Small intestine (tissue), 7 donors: ENCODE measurements at regions not wholly inside any gene's neighbourhood (a gene's known extent, or its start where the extent isn't known, plus 50 kb on each side); places are given as distances from the start of the nearest gene placed in this dataset.
"Not testable (repeated sequence)": the region's sequence is repeated elsewhere in the genome, so short reads cannot be mapped to it uniquely, and the experiment has no call there.

Experiments used
- DNase-seq, 2 donors: peaks; one replicate each; pipeline versions ENCODE4 v3.0.0 to v3.0.0-alpha.2; 2013
- FAIRE-seq: peaks from 2 replicates; lab custom pipeline; 2012; peaks lifted over from hg19 to GRCh38; lab: Jason Lieb, UNC
- H3K27ac ChIP-seq, 3 donors: one replicate each; pipeline ENCODE4 v1.5.1; 2013; ENCODE audit warnings: low read length in 2 of 3, mild to moderate bottlenecking in 2 of 3, control low read depth in 1 of 3, inconsistent platforms in 1 of 3, low read depth in 1 of 3, moderate library complexity in 1 of 3
- H3K27me3 ChIP-seq, 3 donors: one replicate each; pipeline ENCODE4 v1.6.1; 2013; ENCODE audit warnings: low read length in 3 of 3, inconsistent platforms in 1 of 3; ENCODE audit not compliant: control insufficient read depth in 3 of 3, insufficient read depth in 3 of 3
- H3K36me3 ChIP-seq, 3 donors: one replicate each; pipeline ENCODE4 v1.6.1; 2013; ENCODE audit warnings: low read length in 3 of 3, inconsistent platforms in 1 of 3, low read depth in 1 of 3, mild to moderate bottlenecking in 1 of 3, moderate library complexity in 1 of 3; ENCODE audit not compliant: control insufficient read depth in 3 of 3, insufficient read depth in 2 of 3
- H3K4me1 ChIP-seq, 3 donors: one replicate each; pipeline ENCODE4 v1.6.1; 2013; ENCODE audit warnings: low read length in 2 of 3, inconsistent platforms in 1 of 3, low read depth in 1 of 3, mild to moderate bottlenecking in 1 of 3, moderate library complexity in 1 of 3; ENCODE audit not compliant: control insufficient read depth in 3 of 3, insufficient read depth in 2 of 3
- H3K4me3 ChIP-seq, 3 donors: one replicate each; pipeline ENCODE4 v1.5.1; 2013; ENCODE audit warnings: low read length in 3 of 3, control low read depth in 1 of 3, inconsistent platforms in 1 of 3, low read depth in 1 of 3, mild to moderate bottlenecking in 1 of 3, moderate library complexity in 1 of 3
- H3K9me3 ChIP-seq, 2 donors: one replicate each; pipeline ENCODE4 v1.6.1; 2013; ENCODE audit warnings: low read depth in 1 of 2, low read length in 1 of 2; ENCODE audit not compliant: control insufficient read depth in 2 of 2, insufficient read depth in 1 of 2
- WGBS, 3 donors: extraction: QIAGEN DNeasy Blood & Tissue Kit; methylation state at CpG; one replicate each; pipeline ENCODE4 v1.1.7; 2013; 5-methylcytosine and 5-hydroxymethylcytosine counted together
- donor health status: healthy with polysubstance abuse.
- donor health status: control.
- donor health status: control.
- donor health status: Bipolar disorder and iron deficiency.
- donor health status: healthy.

DNA sequence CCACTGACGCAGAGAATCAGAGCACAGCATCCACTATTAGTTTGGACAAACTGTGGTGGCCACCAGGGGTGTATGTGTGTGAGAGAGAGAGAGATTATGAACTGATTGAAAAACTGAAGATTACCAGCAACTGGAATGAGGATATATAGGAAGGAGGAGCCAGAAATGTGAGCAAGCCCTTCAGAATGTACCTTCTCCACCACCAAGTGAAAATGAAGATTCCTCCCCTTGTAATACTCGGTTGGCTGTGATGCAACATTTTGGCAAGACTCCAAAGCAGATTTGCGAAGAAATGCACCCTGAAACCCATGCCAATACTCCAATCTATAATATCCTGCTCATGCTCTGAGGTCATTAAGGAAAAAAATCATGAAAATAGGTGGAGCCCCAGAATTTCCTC is 121.2 kb upstream of the SLC35G4 start:
- FAIRE-seq (no peak), DNase-seq (no peak)
- Histone ChIP-seq H3K27me3 (no peaks in the 10 kb centered on the region), H3K9me3 (no peaks in the 10 kb centered on the region), H3K4me1 (no peaks in the 10 kb centered on the region), H3K27ac (no peak overlapping the region), H3K36me3 (no peaks in the 10 kb centered on the region), H3K4me3 (no peak overlapping the region)
- 45 to 64% (median 54%) methylated on average over 3 of the region's 3 CpGs for WGBS, 3 donors

DNA sequence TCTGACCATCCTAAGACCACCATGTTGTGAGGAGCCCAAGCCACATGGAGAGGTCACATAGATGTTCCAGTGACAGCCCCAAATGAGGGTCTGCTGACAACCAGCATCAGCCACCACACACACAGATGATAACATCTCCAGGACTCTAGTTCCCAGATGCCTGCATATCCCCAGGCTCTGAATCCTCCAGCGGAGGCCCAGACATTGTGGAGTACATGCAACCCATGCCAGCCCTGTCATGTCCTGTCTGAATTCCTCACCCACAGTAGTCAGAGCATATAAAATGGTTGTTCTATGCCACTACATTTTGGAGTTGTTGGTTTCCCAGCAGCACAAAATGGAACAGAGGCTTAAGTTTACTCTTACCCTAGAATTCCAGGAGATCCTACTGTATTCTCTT is 122.0 kb upstream of the SLC35G4 start:
- WGBS, 3 donors, result 86 to 95% (median 88%) methylated on average over 1 of the region's 1 CpG
- FAIRE-seq, result no peak
- Histone ChIP-seq H3K36me3 (no peaks in the 10 kb centered on the region), H3K4me1 (no peaks in the 10 kb centered on the region), H3K9me3 (no peaks in the 10 kb centered on the region), H3K4me3 (no peak overlapping the region), H3K27me3 (no peaks in the 10 kb centered on the region), H3K27ac (no peak overlapping the region)
- DNase-seq, result no peak

DNA sequence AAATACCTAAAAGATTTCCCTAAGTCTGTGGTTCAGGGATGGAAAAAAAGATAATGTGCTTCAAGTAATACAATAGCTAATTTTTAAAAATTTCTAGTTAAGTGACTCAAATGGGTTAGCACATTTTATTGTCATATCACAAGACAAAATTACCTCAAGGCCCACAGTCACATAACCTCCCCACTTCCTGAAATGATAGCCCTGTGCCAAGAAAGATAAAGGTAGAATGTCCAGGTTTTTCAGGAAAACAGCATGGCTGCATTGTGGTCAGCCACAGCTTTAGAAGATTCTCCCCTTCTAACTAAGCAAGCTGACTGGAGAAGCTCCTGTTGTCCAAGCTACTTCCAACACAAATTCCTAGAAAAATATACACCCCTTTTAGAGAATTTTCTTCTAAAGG is 127.1 kb upstream of the SLC35G4 start:
- no peak for FAIRE-seq
- H3K4me3 ChIP-seq, result no peak overlapping the region
- no peaks in the 10 kb centered on the region for H3K4me1 ChIP-seq
- no peak overlapping the region for H3K27ac ChIP-seq
- H3K27me3 ChIP-seq, result no peaks in the 10 kb centered on the region
- no peaks in the 10 kb centered on the region for H3K36me3 ChIP-seq
- no peak for DNase-seq
- H3K9me3 ChIP-seq, result no peaks in the 10 kb centered on the region

DNA sequence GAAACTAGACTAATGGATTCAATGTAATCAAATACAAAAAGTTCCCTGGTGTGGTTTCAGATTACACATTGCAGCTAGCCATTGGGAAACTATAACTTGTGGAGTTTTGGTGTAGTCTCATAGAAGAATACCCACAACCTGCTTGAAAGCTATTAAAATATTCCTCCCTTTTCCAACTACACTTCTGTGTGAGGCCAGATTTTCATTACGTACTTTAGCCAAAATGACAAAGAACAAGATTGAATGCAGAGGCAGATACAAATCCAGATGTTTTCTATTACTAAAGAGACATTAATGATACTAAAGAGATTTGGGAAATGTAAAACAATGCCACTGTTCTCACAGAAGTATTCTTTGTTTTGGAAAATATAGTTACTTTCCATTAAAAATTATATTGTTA is 128.7 kb upstream of the SLC35G4 start:
- no peak for FAIRE-seq
- 72 to 100% (median 91%) methylated on average over 1 of the region's 1 CpG for WGBS, 3 donors
- DNase-seq, result no peak
- Histone ChIP-seq H3K27ac (no peak overlapping the region), H3K4me1 (no peaks in the 10 kb centered on the region), H3K4me3 (no peak overlapping the region), H3K36me3 (no peaks in the 10 kb centered on the region), H3K9me3 (no peaks in the 10 kb centered on the region), H3K27me3 (no peaks in the 10 kb centered on the region)

DNA sequence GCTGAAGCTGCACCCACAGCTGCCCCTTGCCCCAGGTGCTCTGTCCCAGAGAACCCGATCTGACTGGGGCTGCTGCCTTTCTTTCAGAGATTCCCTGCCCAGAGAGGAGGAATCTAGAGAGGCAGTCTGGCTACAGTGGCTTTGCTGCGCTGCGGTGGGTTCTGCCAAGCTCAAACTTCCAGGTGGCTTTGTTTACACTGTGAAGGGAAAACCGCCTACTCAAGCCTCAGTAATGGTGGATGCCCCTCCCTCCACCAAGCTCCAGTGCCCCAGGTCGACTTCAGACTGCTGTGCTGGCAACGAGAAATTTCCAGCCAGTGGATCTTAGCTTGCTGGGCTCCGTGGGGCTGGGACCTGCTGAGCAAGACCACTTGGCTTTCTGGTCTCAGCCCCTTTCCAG is 130.4 kb upstream of the SLC35G4 start:
- not testable (repeated sequence) for H3K9me3 ChIP-seq, FAIRE-seq, H3K4me3 ChIP-seq, H3K4me1 ChIP-seq, H3K36me3 ChIP-seq, H3K27me3 ChIP-seq, H3K27ac ChIP-seq, DNase-seq
- 41 to 58% (median 51%) methylated on average over 7 of the region's 7 CpGs for WGBS, 3 donors

DNA sequence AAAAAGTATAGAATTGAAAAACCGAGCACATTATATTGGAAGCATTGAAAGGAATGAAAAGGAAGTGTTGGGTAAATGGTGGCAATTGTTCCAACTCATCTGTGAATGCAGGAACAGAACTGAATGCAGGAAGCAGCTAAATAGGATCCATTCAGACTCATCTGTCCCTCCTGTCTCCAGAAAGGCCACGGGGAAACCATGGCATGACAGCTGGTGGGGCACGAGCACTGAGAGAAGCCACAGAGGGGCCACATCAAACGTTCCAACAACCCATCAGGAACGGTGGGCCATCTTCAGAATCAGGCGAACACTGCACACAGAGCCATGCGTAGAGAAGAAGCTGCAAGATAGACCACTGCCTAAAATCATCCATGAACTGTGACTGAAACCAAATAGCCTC is 138.5 kb upstream of the SLC35G4 start:
- DNase-seq, result no peak
- Histone ChIP-seq H3K27ac (no peak overlapping the region), H3K36me3 (no peaks in the 10 kb centered on the region), H3K27me3 (no peaks in the 10 kb centered on the region), H3K9me3 (no peaks in the 10 kb centered on the region), H3K4me3 (no peak overlapping the region), H3K4me1 (no peaks in the 10 kb centered on the region)
- no peak for FAIRE-seq
- WGBS, 3 donors, result 75 to 82% (median 79%) methylated on average over 7 of the region's 7 CpGs

DNA sequence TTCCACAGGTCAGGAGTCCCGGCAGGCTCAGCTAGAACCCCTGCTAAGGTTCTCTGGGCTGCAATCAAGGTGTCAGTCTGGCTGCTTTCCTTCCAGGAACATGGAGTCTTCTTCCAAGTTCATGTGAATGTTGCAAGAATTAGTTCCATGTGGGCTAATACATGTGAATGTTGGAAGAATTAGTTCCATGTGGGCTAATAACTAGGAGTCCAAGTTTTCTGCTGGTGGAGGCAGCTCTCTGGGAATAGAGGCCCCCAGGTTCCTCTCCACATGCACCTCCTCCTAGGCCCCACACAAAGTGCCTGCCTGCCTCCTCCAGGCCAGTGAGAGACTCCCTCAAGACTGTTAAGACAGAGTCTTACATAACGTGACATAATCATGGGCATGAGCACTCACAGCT is 140.8 kb upstream of the SLC35G4 start:
- FAIRE-seq (no peak), DNase-seq (no peak)
- no peak overlapping the region for H3K27ac ChIP-seq
- H3K4me3 ChIP-seq, result no peak overlapping the region
- H3K36me3 ChIP-seq, result no peaks in the 10 kb centered on the region
- H3K9me3 ChIP-seq, result no peaks in the 10 kb centered on the region
- no peaks in the 10 kb centered on the region for H3K27me3 ChIP-seq
- WGBS, 3 donors, result 41 to 66% (median 57%) methylated on average over 2 of the region's 2 CpGs
- H3K4me1 ChIP-seq, result no peaks in the 10 kb centered on the region

DNA sequence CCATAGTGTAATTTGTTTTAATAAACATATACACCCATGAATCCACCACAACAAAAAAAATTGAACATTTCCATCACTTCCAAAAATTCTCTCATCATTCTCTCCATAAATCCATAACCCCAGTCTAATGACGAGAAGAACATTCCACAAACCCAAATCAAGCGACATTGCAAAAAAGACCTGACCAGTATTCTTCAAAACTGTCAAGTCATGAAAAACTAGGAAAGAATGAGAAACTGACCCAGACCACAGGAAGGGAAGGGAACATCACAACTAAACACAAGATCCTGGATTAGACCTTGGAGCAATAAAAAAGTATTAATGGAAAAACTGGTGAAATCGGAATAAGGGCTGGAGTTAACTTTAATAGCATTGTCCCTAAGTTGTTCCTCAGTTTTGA is 141.3 kb upstream of the SLC35G4 start:
- no peak overlapping the region for H3K27ac ChIP-seq
- FAIRE-seq (no peak), DNase-seq (no peak)
- no peaks in the 10 kb centered on the region for H3K36me3 ChIP-seq
- no peak overlapping the region for H3K4me3 ChIP-seq
- no peaks in the 10 kb centered on the region for H3K27me3 ChIP-seq
- H3K4me1 ChIP-seq, result no peaks in the 10 kb centered on the region
- 80 to 91% (median 89%) methylated on average over 3 of the region's 3 CpGs for WGBS, 3 donors
- no peaks in the 10 kb centered on the region for H3K9me3 ChIP-seq

DNA sequence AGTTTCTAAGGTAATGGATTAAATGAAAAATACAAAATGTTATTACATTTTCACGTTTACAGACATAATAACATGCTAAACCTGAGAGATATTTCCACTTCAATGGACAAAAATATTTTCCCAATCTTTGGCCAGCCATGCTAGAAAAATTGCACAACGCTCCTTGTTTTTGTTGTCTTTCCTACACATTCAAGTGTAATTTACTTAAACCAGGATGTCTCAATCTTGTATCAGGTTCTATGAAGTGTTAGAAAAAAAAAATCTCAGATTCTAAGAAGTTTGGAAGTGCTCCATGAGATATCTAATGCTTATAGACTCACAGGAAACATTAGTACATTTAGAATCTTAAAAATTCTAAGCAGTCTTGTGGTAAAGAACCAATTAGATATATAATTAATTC is 141.8 kb upstream of the SLC35G4 start:
- WGBS, 3 donors, result 67 to 82% (median 79%) methylated on average over 2 of the region's 2 CpGs
- Histone ChIP-seq H3K4me3 (no peak overlapping the region), H3K27ac (no peak overlapping the region), H3K4me1 (no peaks in the 10 kb centered on the region), H3K27me3 (no peaks in the 10 kb centered on the region), H3K36me3 (no peaks in the 10 kb centered on the region), H3K9me3 (no peaks in the 10 kb centered on the region)
- DNase-seq (no peak), FAIRE-seq (no peak)
